Fibroblast of lung (primary cell): ENCODE measurements at regions not wholly inside any gene's neighbourhood (a gene's known extent, or its start where the extent isn't known, plus 50 kb on each side); places are given as distances from the start of the nearest gene placed in this dataset.

Experiments
- DNase-seq, 2 donors: peaks; one replicate each; pipeline versions ENCODE4 v3.0.0 to v3.0.0-alpha.2; 2010; ENCODE audit warnings: low read depth in 2 of 2
- H2AFZ ChIP-seq: 2 replicates; pipeline ENCODE4 v1.5.1; 2012; ENCODE audit warnings: low read length, control low read depth, inconsistent platforms
- H3K27ac ChIP-seq: 2 replicates; pipeline ENCODE4 v1.5.1; 2011; ENCODE audit warnings: low read length, control low read depth; ENCODE audit not compliant: insufficient read depth
- H3K27me3 ChIP-seq: 2 replicates; pipeline ENCODE4 v1.5.1; 2011; ENCODE audit warnings: mild to moderate bottlenecking, low read length; ENCODE audit not compliant: control insufficient read depth, insufficient read depth
- H3K36me3 ChIP-seq: 2 replicates; pipeline ENCODE4 v1.5.1; 2011; ENCODE audit warnings: low read length; ENCODE audit not compliant: control insufficient read depth, insufficient read depth
- H3K4me1 ChIP-seq: 2 replicates; pipeline ENCODE4 v1.5.1; 2011; ENCODE audit warnings: low read length; ENCODE audit not compliant: control insufficient read depth, insufficient read depth; ENCODE audit errors: extremely low read depth
- H3K4me2 ChIP-seq: 2 replicates; pipeline ENCODE4 v1.5.1; 2011; ENCODE audit warnings: low read length, control low read depth; ENCODE audit not compliant: insufficient read depth; ENCODE audit errors: extremely low read depth
- H3K4me3 ChIP-seq, 4 experiments: fragments of 200-600 bp in 1 of 4; sonication (generic) in 1 of 4; replicated peaks in 1 of 4; 2 replicates each; pipeline ENCODE4 v1.5.1; 2011 to 2016; ENCODE audit warnings: low read length in 4 of 4, low read depth in 3 of 4, mild to moderate bottlenecking in 3 of 4, control low read depth in 2 of 4, inconsistent platforms in 1 of 4, mixed read lengths in 1 of 4; ENCODE audit not compliant: insufficient read depth in 1 of 4; ENCODE audit errors: control extremely low read depth in 1 of 4
- H3K79me2 ChIP-seq: 2 replicates; pipeline ENCODE4 v1.5.1; 2012; ENCODE audit warnings: mild to moderate bottlenecking, low read length, inconsistent platforms; ENCODE audit not compliant: control insufficient read depth, insufficient read depth
- H3K9ac ChIP-seq: 2 replicates; pipeline ENCODE4 v1.5.1; 2011; ENCODE audit warnings: mild to moderate bottlenecking, low read length, control low read depth; ENCODE audit not compliant: insufficient read depth
- H3K9me3 ChIP-seq: 2 replicates; pipeline ENCODE4 v1.5.1; 2012; ENCODE audit warnings: low read depth, low read length; ENCODE audit not compliant: control insufficient read depth, insufficient read depth
- H4K20me1 ChIP-seq: 2 replicates; pipeline ENCODE4 v1.5.1; 2011; ENCODE audit warnings: low read length; ENCODE audit not compliant: control insufficient read depth, insufficient read depth; ENCODE audit errors: extremely low read depth
- EZH2 ChIP-seq: IDR thresholded peaks from 2 replicates; pipeline ENCODE4 v1.5.1; 2012; ENCODE audit warnings: low read length, control low read depth, mild to moderate bottlenecking; ENCODE audit errors: missing control alignments
- TF ChIP-seq, protein P1 (sequence below), 2 donors: IDR thresholded peaks in 1 of 2; conservative IDR thresholded peaks in 1 of 2; 1 replicate in 1 of 2; 2 replicates in 1 of 2; pipeline ENCODE4 v1.5.1; 2011 to 2012; ENCODE audit warnings: low read length in 2 of 2, control low read depth in 1 of 2, inconsistent platforms in 1 of 2, low read depth in 1 of 2, mild to moderate bottlenecking in 1 of 2

- Histone ChIP-seq H3K4me2 (no peak overlapping the region), H3K36me3 (no peaks in the 10 kb centered on the region), H3K4me3 (no peak overlapping the region), H3K27me3 (no peaks in the 10 kb centered on the region), H2AFZ (no peak overlapping the region), H3K9me3 (no peaks in the 10 kb centered on the region), H3K9ac (no peak overlapping the region), H3K27ac (no peak overlapping the region), H3K4me1 (peaks cover 3% of the 10 kb centered on the region), H3K79me2 (no peaks in the 10 kb centered on the region), H4K20me1 (no peaks in the 10 kb centered on the region)
- peak in 1 of 2 donors; percentile 5 for DNase-seq
- TF ChIP-seq, protein P1, sequence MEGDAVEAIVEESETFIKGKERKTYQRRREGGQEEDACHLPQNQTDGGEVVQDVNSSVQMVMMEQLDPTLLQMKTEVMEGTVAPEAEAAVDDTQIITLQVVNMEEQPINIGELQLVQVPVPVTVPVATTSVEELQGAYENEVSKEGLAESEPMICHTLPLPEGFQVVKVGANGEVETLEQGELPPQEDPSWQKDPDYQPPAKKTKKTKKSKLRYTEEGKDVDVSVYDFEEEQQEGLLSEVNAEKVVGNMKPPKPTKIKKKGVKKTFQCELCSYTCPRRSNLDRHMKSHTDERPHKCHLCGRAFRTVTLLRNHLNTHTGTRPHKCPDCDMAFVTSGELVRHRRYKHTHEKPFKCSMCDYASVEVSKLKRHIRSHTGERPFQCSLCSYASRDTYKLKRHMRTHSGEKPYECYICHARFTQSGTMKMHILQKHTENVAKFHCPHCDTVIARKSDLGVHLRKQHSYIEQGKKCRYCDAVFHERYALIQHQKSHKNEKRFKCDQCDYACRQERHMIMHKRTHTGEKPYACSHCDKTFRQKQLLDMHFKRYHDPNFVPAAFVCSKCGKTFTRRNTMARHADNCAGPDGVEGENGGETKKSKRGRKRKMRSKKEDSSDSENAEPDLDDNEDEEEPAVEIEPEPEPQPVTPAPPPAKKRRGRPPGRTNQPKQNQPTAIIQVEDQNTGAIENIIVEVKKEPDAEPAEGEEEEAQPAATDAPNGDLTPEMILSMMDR (conservative IDR thresholded peaks at IDR 0.05 in 1 of 2, IDR thresholded peaks at IDR 0.05 in 1 of 2; ENCODE audit: low read depth in 1 of 2, low read length in 2 of 2), result no peak
- no peak for TF ChIP-seq EZH2
Measured at GRCh38 chr1:234683127-234683860, 73.3 kb upstream of the IRF2BP2 start.

DNA sequence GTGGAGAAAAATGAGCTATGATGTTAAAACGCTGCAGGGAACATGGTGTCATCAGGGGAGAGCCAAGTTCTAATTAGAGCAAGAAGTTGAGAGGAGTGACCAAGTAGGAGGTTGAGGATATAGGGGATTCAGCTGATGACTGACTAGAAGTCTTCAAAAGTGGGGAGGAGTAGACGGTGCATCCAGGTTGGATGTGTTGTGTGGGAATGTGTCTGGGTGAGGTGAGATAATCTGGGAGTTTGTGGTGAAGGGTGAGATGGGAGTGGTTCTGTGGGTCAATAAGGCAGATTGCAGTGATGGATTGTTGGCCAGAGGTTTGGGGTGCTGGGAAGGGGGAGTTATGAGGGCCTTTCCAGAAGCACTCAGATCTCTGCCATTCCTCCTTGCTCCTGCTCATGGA, 72.0 kb upstream of the IRF2BP2 start:
- Histone ChIP-seq H3K9me3 (no peaks in the 10 kb centered on the region), H3K4me1 (peaks cover 3% of the 10 kb centered on the region), H3K9ac (no peak overlapping the region), H3K27ac (no peak overlapping the region), H3K4me3 (no peak overlapping the region), H3K27me3 (no peaks in the 10 kb centered on the region), H2AFZ (no peak overlapping the region), H3K79me2 (no peaks in the 10 kb centered on the region), H3K4me2 (no peak overlapping the region), H4K20me1 (no peaks in the 10 kb centered on the region), H3K36me3 (no peaks in the 10 kb centered on the region)
- no peak for DNase-seq
- TF ChIP-seq, protein P1 (conservative IDR thresholded peaks at IDR 0.05 in 1 of 2, IDR thresholded peaks at IDR 0.05 in 1 of 2; ENCODE audit: low read depth in 1 of 2, low read length in 2 of 2), result no peak
- no peak for TF ChIP-seq EZH2

GRCh38 chr1:234681065-234681464, 71.1 kb upstream of the IRF2BP2 start:
- Histone ChIP-seq H3K27ac (no peak overlapping the region), H3K79me2 (no peaks in the 10 kb centered on the region), H3K36me3 (no peaks in the 10 kb centered on the region), H4K20me1 (no peaks in the 10 kb centered on the region), H3K4me2 (no peak overlapping the region), H3K4me3 (no peak overlapping the region), H2AFZ (no peak overlapping the region), H3K27me3 (no peaks in the 10 kb centered on the region), H3K9me3 (no peaks in the 10 kb centered on the region), H3K9ac (no peak overlapping the region), H3K4me1 (peaks cover 3% of the 10 kb centered on the region)
- DNase-seq, result no peak
- TF ChIP-seq, protein P1 (conservative IDR thresholded peaks at IDR 0.05 in 1 of 2, IDR thresholded peaks at IDR 0.05 in 1 of 2; ENCODE audit: low read depth in 1 of 2, low read length in 2 of 2), result no peak
- TF ChIP-seq EZH2, result no peak
